AG09319 (cell line): ENCODE measurements at regions not wholly inside any gene's neighbourhood (a gene's known extent, or its start where the extent isn't known, plus 50 kb on each side); places are given as distances from the start of the nearest gene placed in this dataset.

Source experiments
- DNase-seq: peaks from one replicate; pipeline ENCODE4 v3.0.0-alpha.2; 2010; ENCODE audit warnings: low read depth; ENCODE audit errors: extremely low read depth
- CTCF ChIP-seq: IDR thresholded peaks from 2 replicates; pipeline ENCODE4 v1.5.1; 2011; ENCODE audit warnings: low read depth, mild to moderate bottlenecking, inconsistent platforms, low read length, moderate library complexity

DNA sequence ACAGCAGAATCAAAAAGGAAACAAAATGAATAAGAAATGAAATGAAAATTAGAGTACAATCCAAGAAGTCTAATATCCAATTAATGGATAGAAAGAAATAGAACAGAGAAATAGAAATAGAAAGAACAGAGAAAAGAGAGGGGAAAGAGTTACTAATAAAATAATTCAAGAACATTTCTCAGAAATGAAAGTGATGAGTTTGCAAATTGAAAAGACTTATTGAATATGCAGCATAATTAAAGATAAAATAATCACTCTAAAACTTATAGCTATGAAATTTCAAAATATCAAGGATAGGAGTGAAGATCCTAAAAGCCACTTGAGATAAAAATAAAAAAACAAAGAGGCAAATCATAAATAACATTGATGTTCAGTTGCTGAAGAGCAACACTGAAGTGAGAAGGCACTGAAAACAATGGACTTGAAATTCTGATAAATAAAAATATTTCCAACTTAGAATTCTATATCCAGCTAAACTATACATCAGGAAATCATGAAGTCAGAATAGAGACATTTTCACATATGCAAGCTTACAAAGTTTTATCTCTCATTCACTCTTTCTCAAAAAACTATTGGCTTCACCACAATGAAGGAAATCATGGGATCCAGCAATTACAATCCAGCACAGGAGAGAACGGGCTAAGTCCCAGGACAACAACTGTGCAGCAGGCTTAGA, 155.9 kb upstream of the SPATS2L start:
- no peak for DNase-seq
- TF ChIP-seq CTCF = no peak

DNA sequence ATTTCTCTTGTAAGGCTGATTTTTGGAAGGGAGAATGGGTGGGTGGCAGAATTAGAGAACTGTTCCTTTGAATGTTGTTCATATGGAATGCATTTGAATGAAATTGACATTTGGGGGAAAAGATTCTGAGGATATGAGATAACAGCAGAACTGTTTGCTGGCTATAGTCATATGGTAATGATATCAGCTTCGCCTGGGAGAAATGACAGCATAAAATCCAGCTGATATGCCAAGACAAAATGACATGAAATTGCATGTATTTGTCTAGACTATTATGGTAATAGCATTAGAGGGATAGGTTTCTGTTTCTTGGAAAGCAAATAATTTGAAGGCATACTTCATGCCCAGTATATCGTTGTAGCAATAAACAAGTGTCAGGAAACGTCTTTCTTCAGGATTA, 150.8 kb upstream of the SPATS2L start:
- TF ChIP-seq CTCF = no peak
- no peak for DNase-seq

GRCh38 chr2:200156166-200156835, 150.2 kb upstream of the SPATS2L start:
- DNase-seq = peak; percentile 52
- no peak for TF ChIP-seq CTCF

DNA sequence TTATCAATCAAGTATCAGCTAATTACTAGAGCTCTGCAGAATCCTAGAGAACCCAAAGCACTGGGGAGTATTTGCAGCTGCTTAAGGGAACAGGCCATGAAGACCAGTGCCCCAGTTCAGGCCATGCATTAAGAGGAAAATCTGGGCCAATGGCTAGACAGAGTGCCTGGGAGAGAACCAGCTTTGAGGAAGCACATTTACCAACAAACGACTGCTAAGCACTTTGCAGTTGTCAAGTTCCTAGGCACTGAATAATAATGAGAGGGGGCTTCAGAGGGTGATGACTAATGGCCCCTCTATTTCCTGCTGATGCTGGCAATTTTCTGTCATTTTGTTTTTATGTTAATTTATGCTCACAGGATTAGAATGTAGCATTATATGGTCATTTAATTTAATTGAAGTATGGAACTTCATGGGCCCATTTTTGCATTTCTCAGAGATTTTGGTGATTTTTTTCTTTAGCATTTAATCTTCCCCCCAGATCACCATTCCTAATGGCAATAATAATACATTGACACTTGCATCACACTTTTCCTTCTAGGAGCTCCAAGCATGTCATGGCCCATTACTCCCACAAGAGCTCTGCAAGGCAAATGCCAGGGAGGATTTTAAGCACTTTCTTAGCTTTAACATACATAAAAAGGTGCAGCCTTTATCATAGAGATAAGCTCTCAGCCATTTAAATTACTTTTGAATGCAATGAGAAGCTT, 147.7 kb upstream of the SPATS2L start:
- no peak for DNase-seq
- TF ChIP-seq CTCF = no peak

- peak; percentile 28 for DNase-seq
These were observed 147.2 kb upstream of the SPATS2L start for GRCh38 chr2:200159357-200159707.

GRCh38 chr2:200159829-200160781, 146.4 kb upstream of the SPATS2L start:
- TF ChIP-seq CTCF = no peak
- DNase-seq = no peak

More at GRCh38 chr2:200159357-200159707, 147.2 kb upstream of the SPATS2L start:
- TF ChIP-seq CTCF = no peak
